Activated T-cell treated with anti-CD3 and anti-CD28 coated beads for 4 hours (primary cell): ENCODE measurements at regions not wholly inside any gene's neighbourhood (a gene's known extent, or its start where the extent isn't known, plus 50 kb on each side); places are given as distances from the start of the nearest gene placed in this dataset.

Experiments used
- DNase-seq: peaks from one replicate; pipeline ENCODE4 v3.0.0-alpha.2; 2020

- DNase-seq: no peak
Measured at GRCh38 chr2:217218269-217219163, 358.7 kb upstream of the TNP1 start.

GRCh38 chr2:217216982-217217381 is 357.1 kb upstream of the TNP1 start:
- DNase-seq: no peak

DNA sequence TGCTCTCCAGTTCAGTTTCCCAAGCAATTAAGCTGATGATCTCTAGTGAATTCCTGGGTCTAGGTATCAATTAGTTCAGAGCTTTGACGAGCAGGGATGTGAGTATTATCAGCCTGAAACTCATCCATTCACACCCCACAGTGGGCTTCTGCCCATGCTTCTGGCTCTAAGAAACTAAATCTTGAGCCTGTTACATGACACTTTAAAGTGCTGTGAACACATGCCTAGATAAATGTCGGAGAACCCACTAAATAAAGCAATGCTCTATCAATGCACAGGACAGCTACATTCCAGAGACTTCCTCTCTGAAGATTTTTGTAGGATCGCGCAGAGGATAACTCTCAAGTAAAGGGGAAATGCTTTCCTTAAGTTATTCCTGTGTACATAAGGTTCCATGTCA is 356.5 kb upstream of the TNP1 start:
- DNase-seq: no peak

DNA sequence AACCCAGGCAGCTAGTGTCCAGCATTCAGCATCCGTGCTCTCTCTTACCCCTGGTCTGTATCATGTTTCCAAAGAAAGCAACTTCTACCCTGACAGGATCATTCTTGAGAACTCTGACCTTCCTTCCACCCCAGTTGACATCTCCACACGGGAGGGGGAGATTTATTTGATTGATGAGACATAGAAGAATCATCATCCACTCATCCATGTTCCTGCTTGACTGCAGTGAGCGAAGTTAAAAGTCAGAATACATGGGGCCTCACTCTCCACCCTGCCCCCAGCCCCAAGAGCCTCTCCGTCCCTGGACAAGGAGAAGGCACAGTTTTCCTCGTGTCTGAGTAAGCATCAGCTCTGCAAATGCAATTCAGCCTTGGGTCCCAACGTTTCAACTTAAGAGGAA is 356.0 kb upstream of the TNP1 start:
- DNase-seq: no peak

DNA sequence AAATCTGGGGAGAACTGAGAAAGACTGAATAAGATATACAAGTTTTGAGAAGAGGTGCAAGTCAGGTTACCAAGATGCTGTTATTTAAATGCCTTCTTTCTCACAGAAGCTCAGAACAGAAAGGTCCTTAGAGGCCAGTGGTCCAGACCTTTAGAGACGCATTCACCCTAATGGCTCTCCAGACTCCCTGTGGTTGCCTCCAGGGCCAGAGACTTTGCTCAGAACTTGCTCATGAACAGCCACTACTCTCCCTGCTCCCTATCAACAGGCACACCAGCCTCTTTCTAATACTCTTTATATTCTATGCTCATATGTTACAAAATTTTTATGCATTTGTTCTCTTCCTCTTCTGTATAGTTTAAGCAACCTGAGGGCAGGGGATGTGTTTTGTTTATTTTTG is 349.0 kb upstream of the TNP1 start:
- DNase-seq: no peak

DNA sequence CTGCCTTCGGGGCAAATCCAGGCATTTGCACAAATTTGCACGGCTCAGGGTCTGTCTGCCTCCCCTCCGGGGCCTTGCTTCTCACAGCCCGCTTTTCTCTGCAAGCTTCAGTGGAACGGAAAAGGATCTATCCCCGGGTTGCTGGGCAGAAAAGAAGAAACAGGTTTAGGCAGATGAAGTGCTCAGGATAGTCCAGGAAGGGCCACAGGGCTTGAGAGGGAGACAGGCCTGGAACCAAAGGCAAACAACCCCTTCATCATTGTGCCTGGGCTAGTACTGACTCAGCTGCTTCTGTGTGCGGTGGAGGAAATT is 347.8 kb upstream of the TNP1 start:
- no peak for DNase-seq

GRCh38 chr2:217206907-217207698 is 347.2 kb upstream of the TNP1 start:
- DNase-seq: no peak

DNA sequence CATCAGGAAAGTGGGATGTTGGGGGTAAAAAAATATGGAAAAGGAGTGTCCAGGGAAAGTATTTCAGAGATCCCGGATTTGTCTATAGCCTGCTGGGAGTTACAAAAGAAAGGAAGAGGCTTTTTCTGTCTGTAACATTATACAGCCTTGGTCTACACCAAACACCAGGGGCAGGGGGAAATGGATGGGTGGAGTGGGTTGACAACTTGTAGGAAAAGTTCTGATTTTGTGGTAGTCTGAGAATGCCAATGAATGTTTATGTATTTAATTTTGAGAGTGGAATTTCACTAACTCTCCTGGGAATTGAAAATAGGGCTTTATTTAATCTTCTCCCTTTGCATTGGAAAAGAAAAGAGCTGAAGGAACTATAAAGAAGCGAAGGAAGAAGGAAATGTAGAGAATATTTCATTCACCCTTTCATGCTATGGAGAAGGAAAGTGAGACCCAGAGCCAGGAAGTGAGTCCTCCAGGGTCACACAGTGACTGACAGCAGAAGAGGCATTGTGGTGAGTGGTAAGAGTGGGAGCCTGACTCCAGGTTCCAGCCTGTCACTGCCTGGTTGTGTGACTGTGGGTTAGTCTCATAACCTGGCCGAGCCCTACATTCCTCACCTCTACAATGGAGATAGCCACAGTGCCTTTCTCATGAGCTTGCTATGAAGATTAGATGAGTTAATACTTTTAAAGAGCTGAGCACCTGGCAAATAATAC is 346.3 kb upstream of the TNP1 start:
- no peak for DNase-seq

DNA sequence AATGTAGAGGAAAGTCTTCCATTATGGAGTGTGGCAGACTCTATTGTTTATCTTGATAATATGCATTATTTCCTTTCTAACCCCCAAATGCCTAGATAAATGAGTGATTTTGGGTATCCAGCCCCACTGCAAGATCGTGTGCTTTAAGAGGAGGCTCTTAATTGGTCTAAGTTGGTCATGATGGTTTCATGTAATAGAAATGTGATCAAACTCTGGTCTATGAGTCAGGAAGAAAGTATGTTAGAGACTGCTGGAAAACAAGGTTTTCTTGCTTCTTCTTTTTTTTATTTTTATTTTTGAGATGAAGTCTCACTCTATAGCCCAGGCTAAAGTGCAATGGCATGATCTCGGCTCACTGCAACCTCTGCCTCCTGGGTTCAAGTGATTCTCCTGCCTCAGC is 344.5 kb upstream of the TNP1 start:
- no peak for DNase-seq

GRCh38 chr2:217203086-217203485 is 343.2 kb upstream of the TNP1 start:
- DNase-seq: no peak

DNA sequence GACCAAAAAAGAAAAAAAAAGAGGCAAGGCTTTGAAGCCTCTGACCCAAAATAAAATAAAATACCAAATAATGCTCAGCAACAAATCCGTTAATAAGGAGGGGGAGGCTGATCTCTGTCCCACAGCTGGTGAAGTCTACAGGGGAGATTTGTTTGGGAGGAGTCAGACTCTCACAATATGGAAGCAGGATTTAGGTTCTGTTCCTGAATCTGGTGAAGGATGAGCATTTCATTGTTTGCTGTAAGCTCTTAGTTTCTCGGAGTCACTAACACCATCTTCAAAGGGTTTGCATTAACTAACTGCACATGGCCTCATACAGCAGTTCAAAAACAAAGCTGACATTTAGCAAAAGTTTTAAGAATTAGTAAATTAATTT is 339.4 kb upstream of the TNP1 start:
- no peak for DNase-seq

- DNase-seq: no peak
Measured at GRCh38 chr2:217195658-217196446, 336.0 kb upstream of the TNP1 start.

DNA sequence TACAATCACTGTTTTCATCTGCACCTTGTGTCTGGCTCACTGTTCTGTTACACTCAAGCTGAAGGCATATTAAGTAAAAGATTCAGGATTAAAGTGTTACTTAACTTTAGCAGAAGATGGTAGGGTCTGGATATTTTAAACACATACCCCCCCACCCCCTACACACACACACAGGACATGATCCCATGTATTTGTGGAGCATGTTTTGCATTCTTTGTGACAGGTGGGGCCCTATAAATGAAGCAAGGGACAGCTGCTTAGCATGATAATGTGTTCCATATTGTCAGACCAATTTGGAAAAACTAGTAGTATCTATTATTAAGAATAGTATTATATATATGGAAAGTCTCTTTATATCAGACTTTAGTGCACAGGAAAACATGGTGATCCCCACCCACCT is 335.2 kb upstream of the TNP1 start:
- no peak for DNase-seq

DNA sequence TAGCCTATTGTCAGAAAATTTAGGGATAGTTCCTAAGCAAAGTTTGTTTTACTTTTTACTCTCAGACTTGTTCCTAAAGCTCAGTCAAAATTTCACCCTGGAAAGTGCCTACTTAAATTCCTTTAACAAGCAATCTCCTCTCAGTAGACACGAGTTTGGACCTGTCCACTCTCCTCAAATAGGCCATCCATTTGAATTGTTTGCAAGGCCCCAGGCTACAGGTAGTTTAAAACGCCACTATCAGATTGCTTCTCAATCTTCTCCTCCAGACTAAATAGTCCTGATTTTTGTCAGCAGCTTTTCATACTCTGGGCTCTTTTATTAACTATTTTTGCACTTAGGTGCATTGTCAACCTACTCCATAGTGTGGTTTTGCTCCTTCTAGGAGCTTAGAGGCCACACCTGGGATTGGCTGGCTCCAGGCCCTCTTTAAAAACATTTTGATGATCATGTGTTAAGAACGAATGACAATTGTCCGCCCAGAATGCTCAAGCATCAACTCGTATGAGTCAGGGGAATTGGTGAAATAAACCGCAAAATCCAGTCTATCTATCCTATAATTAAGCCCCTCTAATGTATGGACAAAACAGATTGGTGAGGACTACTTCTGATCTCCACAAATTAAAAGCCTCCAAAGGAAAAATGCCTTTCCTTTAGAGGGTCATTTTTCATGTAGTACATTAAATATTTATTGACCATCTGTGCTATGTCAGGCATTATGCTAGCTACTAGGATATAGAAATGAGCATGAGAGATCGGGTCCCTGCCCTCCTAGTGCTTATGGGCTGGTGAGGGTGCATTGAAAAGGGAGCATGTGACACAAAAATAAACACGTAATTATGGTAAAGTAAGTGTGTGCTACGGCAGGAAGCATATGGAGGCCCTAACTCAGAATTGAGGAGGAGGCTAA is 333.8 kb upstream of the TNP1 start:
- DNase-seq: no peak

GRCh38 chr2:217192366-217192765 is 332.5 kb upstream of the TNP1 start:
- no peak for DNase-seq

DNA sequence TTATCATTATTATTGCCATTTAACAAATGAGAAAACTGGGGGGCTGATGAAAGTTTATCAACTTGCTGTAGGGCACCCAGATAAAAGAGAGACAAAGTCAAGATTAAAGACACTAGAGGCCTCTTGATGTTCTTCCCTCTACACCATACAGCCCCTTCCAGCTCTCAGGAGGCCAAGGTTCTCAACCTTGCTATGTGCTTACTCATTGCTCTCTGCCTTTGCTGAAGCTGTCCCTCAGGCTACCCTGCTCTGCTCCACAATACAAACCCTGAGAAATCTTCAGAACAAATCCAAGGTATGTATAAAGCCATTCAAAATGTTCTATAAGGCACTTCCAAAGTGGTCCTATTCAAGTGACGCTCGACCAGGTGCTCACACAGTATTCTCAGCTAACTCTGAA is 329.9 kb upstream of the TNP1 start:
- DNase-seq: no peak

DNA sequence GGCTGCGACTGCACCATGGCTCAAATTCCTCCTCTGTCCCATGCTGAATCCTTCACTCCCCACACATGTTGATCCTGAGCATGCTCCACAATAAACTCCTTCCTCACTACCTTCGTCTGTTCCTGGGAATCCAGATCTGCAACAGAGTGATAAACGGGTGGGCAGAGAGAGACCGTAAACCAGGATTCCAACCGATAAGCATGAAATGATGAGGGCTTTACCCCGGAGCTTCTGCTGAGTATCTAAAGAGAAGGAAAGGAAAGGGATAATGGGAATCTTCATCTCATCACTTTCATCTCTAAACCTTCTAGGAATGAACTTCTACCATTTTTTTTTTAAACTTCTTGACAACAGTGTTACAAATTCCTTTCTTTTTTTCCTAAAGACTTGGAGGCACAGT is 329.3 kb upstream of the TNP1 start:
- DNase-seq: no peak

- DNase-seq: no peak
Measured at GRCh38 chr2:217186668-217187159, 326.9 kb upstream of the TNP1 start.

GRCh38 chr2:217186152-217186551 is 326.3 kb upstream of the TNP1 start:
- no peak for DNase-seq

- no peak for DNase-seq
Measured at GRCh38 chr2:217185265-217185995, 325.6 kb upstream of the TNP1 start.

DNA sequence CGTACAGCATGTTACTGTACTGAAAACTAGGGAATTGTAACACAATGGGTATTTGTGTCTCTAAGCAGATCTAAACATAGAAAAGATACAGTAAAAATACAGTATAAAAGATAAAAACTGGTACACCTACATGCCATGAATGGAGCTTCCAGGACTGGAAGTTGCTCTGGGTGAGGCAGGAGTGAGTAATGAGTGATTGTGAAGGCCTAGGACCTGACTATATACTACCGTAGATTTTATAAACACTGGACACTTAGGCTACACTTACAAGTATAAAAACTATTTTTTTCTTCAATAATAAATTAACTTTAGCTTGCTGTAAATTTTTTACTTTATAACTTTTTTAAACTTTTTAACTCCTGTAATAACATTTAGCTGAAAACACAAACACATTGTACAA is 324.4 kb upstream of the TNP1 start:
- DNase-seq: no peak
